HepG2 (cell line): ENCODE measurements at regions not wholly inside any gene's neighbourhood (a gene's known extent, or its start where the extent isn't known, plus 50 kb on each side); places are given as distances from the start of the nearest gene placed in this dataset.

Experiments used
- ATAC-seq: fragments of 200-7000 bp; cut with Tn5 transposase; 3 replicates; pipeline ENCODE4 v1.9.1; 2020; ENCODE audit warnings: mild to moderate bottlenecking, moderate library complexity
- BruUV-seq: library from RNA; stranded (reverse); fragments of 400-500 nt; replicated peaks from 2 replicates; lab custom pipeline; 2021; lab: Mats Ljungman, UMichigan
- CTCF ChIA-PET: fragments of 300-600 bp; formaldehyde crosslinking; extraction: SDS; loops from one replicate; lab custom pipeline; 2021; ENCODE audit warnings: low total read pairs, inconsistent platforms, low intra/inter-chr PET ratio; lab: Yijun Ruan, JAX
- POLR2A ChIA-PET: fragments of 350-600 bp; sonication (Branson Sonifier 250); formaldehyde crosslinking; loops from one replicate; lab custom pipeline; 2020; ENCODE audit warnings: antibody characterized with exemption, inconsistent platforms; lab: Yijun Ruan, JAX
- DNase-seq: peaks from one replicate; pipeline ENCODE4 v3.0.0-alpha.2; 2015; ENCODE audit warnings: low spot score
- FAIRE-seq: peaks from 3 replicates; lab custom pipeline; 2011; peaks lifted over from hg19 to GRCh38; lab: Jason Lieb, UNC
- H2AFZ ChIP-seq: one replicate; pipeline ENCODE4 v1.6.1; 2011; ENCODE audit warnings: low read length, inconsistent platforms
- H3K27ac ChIP-seq: fragments of 300-600 bp; 3 replicates; pipeline ENCODE4 v1.8.0; 2011; ENCODE audit warnings: mixed run types, mild to moderate bottlenecking, mixed read lengths, low read length, inconsistent platforms; ENCODE audit not compliant: insufficient read depth; ENCODE audit errors: extremely low read length
- H3K27me3 ChIP-seq, 2 experiments: fragments of 200-600 bp in 1 of 2; 2 replicates in 1 of 2; 3 replicates in 1 of 2; pipeline versions ENCODE4 v1.6.0 to v1.8.0; 2011; ENCODE audit warnings: low read length in 2 of 2, mild to moderate bottlenecking in 2 of 2, moderate library complexity in 2 of 2, inconsistent platforms in 1 of 2; ENCODE audit not compliant: insufficient read depth in 2 of 2, control insufficient read depth in 1 of 2
- H3K36me3 ChIP-seq, 2 experiments: fragments of 200-600 bp in 1 of 2; replicated peaks in 1 of 2; 2 replicates in 1 of 2; 3 replicates in 1 of 2; pipeline versions ENCODE4 v1.5.1 to v1.8.0; 2011; ENCODE audit warnings: low read length in 2 of 2, inconsistent platforms in 1 of 2; ENCODE audit not compliant: insufficient read depth in 2 of 2, control insufficient read depth in 1 of 2
- H3K4me1 ChIP-seq: 2 replicates; pipeline ENCODE4 v1.5.1; 2012; ENCODE audit warnings: low read length, inconsistent platforms; ENCODE audit not compliant: insufficient read depth
- H3K4me2 ChIP-seq: 2 replicates; pipeline ENCODE4 v1.6.0; 2011; ENCODE audit warnings: low read depth, low read length, inconsistent platforms
- H3K4me3 ChIP-seq, 3 experiments: fragments of 200-600 bp in 1 of 3; sonication (generic), shearing (Covaris generic) in 1 of 3; replicated peaks in 1 of 3; 2 replicates each; pipeline ENCODE4 v1.5.1; 2011 to 2016; ENCODE audit warnings: low read length in 3 of 3, inconsistent platforms in 2 of 3, low read depth in 2 of 3, mild to moderate bottlenecking in 2 of 3, control low read depth in 1 of 3, mixed read lengths in 1 of 3; ENCODE audit not compliant: insufficient read depth in 1 of 3
- H3K79me2 ChIP-seq: one replicate; pipeline ENCODE4 v1.6.1; 2011; ENCODE audit warnings: low read length, inconsistent platforms; ENCODE audit not compliant: insufficient read depth
- H3K9ac ChIP-seq: 2 replicates; pipeline ENCODE4 v1.6.0; 2011; ENCODE audit warnings: mild to moderate bottlenecking, low read depth, low read length, inconsistent platforms; ENCODE audit not compliant: insufficient read depth
- H3K9me3 ChIP-seq: 2 replicates; pipeline ENCODE4 v1.5.1; 2012; ENCODE audit warnings: mild to moderate bottlenecking, low read length
- H4K20me1 ChIP-seq: 2 replicates; pipeline ENCODE4 v1.6.0; 2011; ENCODE audit warnings: inconsistent platforms, mild to moderate bottlenecking, low read length, moderate library complexity; ENCODE audit not compliant: insufficient read depth
- ATF4 ChIP-seq, 2 experiments: fragments of 450-650 bp in 1 of 2; sonication (generic) in 1 of 2; formaldehyde crosslinking; IDR thresholded peaks; 2 replicates each; pipeline versions ENCODE4 v1.5.0 to v1.8.0; 2020 to 2022; ENCODE audit warnings: mild to moderate bottlenecking in 1 of 2, missing genetic modification reagents in 1 of 2
- CBX2 ChIP-seq, 2 experiments: fragments of 200-600 bp in 1 of 2; sonication (generic); formaldehyde crosslinking in 1 of 2; IDR thresholded peaks; 2 replicates each; pipeline versions ENCODE4 v1.7.0 to v1.8.1; 2018 to 2022; ENCODE audit warnings: low read depth in 2 of 2, low read length in 1 of 2, mild to moderate bottlenecking in 1 of 2, missing genetic modification reagents in 1 of 2
- CCAR2 ChIP-seq: fragments of 200-400 bp; formaldehyde crosslinking; optimal IDR thresholded peaks from 2 replicates; pipeline ENCODE3; 2018; ENCODE audit warnings: low read depth, mild to moderate bottlenecking, low read length, moderate library complexity
- CENPBD1 ChIP-seq: sonication (generic); formaldehyde crosslinking; IDR thresholded peaks from 2 replicates; pipeline ENCODE4 v1.8.0; 2022; ENCODE audit warnings: missing genetic modification reagents, low read depth, mild to moderate bottlenecking, borderline replicate concordance
- E2F2 ChIP-seq: sonication (generic); formaldehyde crosslinking; IDR thresholded peaks from 2 replicates; pipeline ENCODE4 v1.4.0; 2020; ENCODE audit warnings: missing genetic modification reagents, borderline replicate concordance
- ELF3 ChIP-seq: IDR thresholded peaks from 2 replicates; pipeline ENCODE4 v1.6.1; 2016; ENCODE audit warnings: missing genetic modification reagents, missing compliant biosample characterization
- ETV5 ChIP-seq: IDR thresholded peaks from 2 replicates; pipeline ENCODE4 v1.6.1; 2018; ENCODE audit warnings: missing biosample characterization, missing genetic modification reagents, inconsistent platforms, borderline replicate concordance
- SP140L ChIP-seq: sonication (generic); formaldehyde crosslinking; IDR thresholded peaks from 2 replicates; pipeline ENCODE4 v1.4.0; 2020; ENCODE audit warnings: missing genetic modification reagents, borderline replicate concordance
- TGIF2 ChIP-seq: IDR thresholded peaks from 2 replicates; pipeline ENCODE4 v1.6.1; 2016; ENCODE audit warnings: control low read depth, missing compliant biosample characterization
- YY1 ChIP-seq: IDR thresholded peaks from 2 replicates; pipeline ENCODE4 v1.6.1; 2011; ENCODE audit warnings: low read length, low read depth, moderate library complexity, mild to moderate bottlenecking; ENCODE audit not compliant: insufficient read depth, insufficient replicate concordance
- ZBTB4 ChIP-seq: sonication (generic); formaldehyde crosslinking; IDR thresholded peaks from 2 replicates; pipeline ENCODE4 v1.4.0; 2020; ENCODE audit warnings: missing genetic modification reagents, mild to moderate bottlenecking, borderline replicate concordance
- ZNF143 ChIP-seq: sonication (generic); formaldehyde crosslinking; IDR thresholded peaks from 2 replicates; pipeline ENCODE4 v1.4.0; 2020; ENCODE audit warnings: missing genetic modification reagents
- ZNF264 ChIP-seq: sonication (generic); formaldehyde crosslinking; IDR thresholded peaks from 2 replicates; pipeline ENCODE4 v1.4.0; 2020; ENCODE audit warnings: missing genetic modification reagents
- ZNF281 ChIP-seq: sonication (generic); formaldehyde crosslinking; IDR thresholded peaks from 2 replicates; pipeline ENCODE4 v1.4.0; 2020; ENCODE audit warnings: missing genetic modification reagents, borderline replicate concordance
- ZNF724P ChIP-seq: sonication (generic); formaldehyde crosslinking; IDR thresholded peaks from 2 replicates; pipeline ENCODE4 v1.8.0; 2022; ENCODE audit warnings: missing genetic modification reagents, borderline replicate concordance
- ZNF891 ChIP-seq: sonication (generic); formaldehyde crosslinking; IDR thresholded peaks from 2 replicates; pipeline ENCODE4 v1.5.0; 2020; ENCODE audit warnings: mild to moderate bottlenecking, missing genetic modification reagents
- WGBS: methylation state at CpG from one replicate; pipeline ENCODE4 v1.1.6; 2017; ENCODE audit warnings: low lambda C conversion rate; 5-methylcytosine and 5-hydroxymethylcytosine counted together
- in situ Hi-C: cut with HindIII; loops from 2 replicates; pipeline ENCODE4 v1.10.0; 2017; ENCODE audit warnings: low pct_unique_long_range_greater_than_20kb; ENCODE audit not compliant: extremely low pct_ligation_motif_present
- intact Hi-C: fragments of 100-400 bp; cut with micrococcal nuclease; formaldehyde crosslinking; loops from one replicate; pipeline ENCODE4 v1.10.0; 2022; ENCODE audit not compliant: unreplicated experiment

- ATAC-seq (no peak), DNase-seq (no peak), FAIRE-seq (no peak)
- H3K27ac ChIP-seq, result no peak overlapping the region
- in situ Hi-C loops, result no loop called here
- TF ChIP-seq YY1 (no peak), ATF4 (CRISPR knock-in tag; IDR thresholded peaks at IDR 0.05) (no peak), ELF3 (CRISPR knock-in tag) (no peak), CCAR2 (no peak), E2F2 (CRISPR knock-in tag) (no peak), TGIF2 (CRISPR knock-in tag) (no peak), ZNF143 (CRISPR knock-in tag) (no peak), ZBTB4 (CRISPR knock-in tag) (no peak), CBX2 (IDR thresholded peaks at IDR 0.05; ENCODE audit: low read depth, low read length) (no peak), CBX2 (CRISPR knock-in tag; IDR thresholded peaks at IDR 0.05; ENCODE audit: low read depth) (no peak), ZNF264 (CRISPR knock-in tag) (no peak), SP140L (CRISPR knock-in tag) (no peak), ZNF281 (CRISPR knock-in tag) (no peak), ZNF724P (CRISPR knock-in tag) (no peak), ZNF891 (CRISPR knock-in tag) (no peak), ETV5 (CRISPR knock-in tag) (no peak), CENPBD1 (no peak)
- ChIA-PET CTCF (no interaction called here), POLR2A (no interaction called here)
- no TSS peak for BruUV-seq
- H3K4me3 ChIP-seq, result no peak overlapping the region
- intact Hi-C loops, result no loop called here
- no peaks in the 10 kb centered on the region for H3K4me1 ChIP-seq
- H3K27me3 ChIP-seq, result no peaks in the 10 kb centered on the region
- H2AFZ ChIP-seq, result no peak overlapping the region
- 5% methylated on average over 1 of the region's 1 CpG for WGBS
- no peaks in the 10 kb centered on the region for H3K79me2 ChIP-seq
- H3K9me3 ChIP-seq, result no peaks in the 10 kb centered on the region
- no peaks in the 10 kb centered on the region for H4K20me1 ChIP-seq
- no peaks in the 10 kb centered on the region for H3K36me3 ChIP-seq
- H3K9ac ChIP-seq, result no peak overlapping the region
- no peak overlapping the region for H3K4me2 ChIP-seq
These were observed 69.6 kb upstream of the PCDH18 start for GRCh38 chr4:137601934-137602333.
